T-helper 2 cell treated with Interferon-gamma antibody and Interleukin-4, amounts not matched to agents 100 ng/mL and 5 ng/mL, for 36 hours (primary cell): ENCODE measurements at regions not wholly inside any gene's neighbourhood (a gene's known extent, or its start where the extent isn't known, plus 50 kb on each side); places are given as distances from the start of the nearest gene placed in this dataset.
"Not testable (repeated sequence)": the region's sequence is repeated elsewhere in the genome, so short reads cannot be mapped to it uniquely, and the experiment has no call there.

ENCODE experiments used
- intact Hi-C: fragments of 100-400 bp; cut with micrococcal nuclease; formaldehyde crosslinking; loops from one replicate; pipeline ENCODE4 v1.15.1; 2023

DNA sequence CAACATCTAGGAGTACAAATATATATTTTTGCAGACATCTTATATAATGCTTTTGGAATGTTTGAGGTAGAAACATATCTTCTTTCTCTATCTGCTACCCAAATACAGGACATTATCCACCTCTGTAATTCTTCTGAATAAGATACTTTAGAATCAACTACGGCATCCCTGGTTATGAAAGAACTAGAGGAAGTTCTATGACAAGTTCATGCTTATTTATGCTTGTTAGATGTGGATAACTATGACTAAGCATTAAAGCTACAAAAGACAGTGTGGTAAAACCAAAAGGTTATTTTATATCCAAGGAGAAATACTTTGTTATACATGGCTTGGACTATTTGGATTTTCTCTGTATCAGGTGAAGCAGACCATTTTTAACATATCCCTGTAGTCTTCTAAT lies 894.0 kb downstream of the KCNT2 start:
- intact Hi-C loops: no loop called here

DNA sequence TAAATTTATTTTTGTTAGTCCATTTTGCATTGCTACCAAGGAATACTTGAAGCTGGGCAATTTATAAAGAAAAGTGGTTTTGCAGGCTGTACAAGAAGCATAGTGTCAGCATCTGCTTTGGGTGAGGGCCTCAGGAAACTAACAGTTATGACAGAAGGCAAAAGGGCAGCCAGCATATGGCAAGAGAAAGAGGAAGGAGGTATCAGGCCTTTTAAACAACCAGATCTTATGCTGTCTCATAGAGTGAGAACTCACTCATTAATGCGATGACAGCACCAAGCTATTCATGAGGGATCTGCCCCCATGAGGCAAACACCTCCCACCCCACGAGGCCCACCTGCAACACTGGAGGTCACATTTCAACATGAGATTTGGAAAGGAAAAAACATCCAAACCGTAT lies 898.4 kb downstream of the KCNT2 start:
- intact Hi-C loops: no loop called here

DNA sequence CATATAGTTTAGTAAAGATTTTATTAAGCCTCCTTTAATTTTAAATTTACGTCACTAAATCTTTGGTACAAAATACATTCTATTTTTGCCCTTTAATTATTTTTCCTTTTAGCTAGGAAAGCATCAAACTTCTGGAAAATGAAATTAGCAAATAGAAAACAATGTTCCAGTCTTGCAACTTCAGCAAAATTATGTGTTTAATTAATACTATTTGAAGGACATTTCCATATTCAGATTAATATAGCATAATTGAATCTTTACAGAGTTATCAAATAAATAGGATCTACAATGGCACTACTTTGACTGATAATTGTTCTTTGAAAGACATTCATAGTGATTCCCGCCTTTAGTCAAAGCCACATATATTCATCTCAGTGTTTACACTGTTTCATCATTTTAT lies 904.2 kb downstream of the KCNT2 start:
- intact Hi-C loops: no loop called here

GRCh38 chr1:195701149-195701548 lies 907.1 kb downstream of the KCNT2 start:
- intact Hi-C loops: no loop called here

- intact Hi-C loops: no loop called here
Measured at GRCh38 chr1:195697130-195697529, 911.1 kb downstream of the KCNT2 start.

GRCh38 chr1:195686764-195687163 lies 921.5 kb downstream of the KCNT2 start:
- intact Hi-C loops: no loop called here

DNA sequence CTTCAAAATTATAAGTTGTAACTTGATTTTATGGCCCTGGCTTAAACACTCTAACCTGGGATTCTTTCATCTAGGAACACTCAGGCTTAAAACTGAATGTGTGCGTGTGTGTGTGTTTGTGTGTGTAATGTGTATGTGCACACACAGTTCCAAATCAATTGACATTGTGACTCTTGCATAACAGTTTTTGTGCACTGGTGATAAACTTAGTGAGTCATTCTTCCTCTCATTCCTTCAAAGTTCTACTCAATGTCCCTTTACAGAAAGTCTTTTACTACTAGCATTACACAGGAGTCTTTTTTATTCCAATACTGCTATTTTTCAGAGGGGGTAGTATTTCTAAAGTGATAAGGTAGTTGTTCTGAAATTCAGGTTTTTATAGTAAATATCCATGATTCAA lies 943.6 kb downstream of the KCNT2 start:
- intact Hi-C loops: no loop called here

- intact Hi-C loops: no loop called here
Measured at GRCh38 chr1:195663549-195664280, 944.5 kb downstream of the KCNT2 start.

DNA sequence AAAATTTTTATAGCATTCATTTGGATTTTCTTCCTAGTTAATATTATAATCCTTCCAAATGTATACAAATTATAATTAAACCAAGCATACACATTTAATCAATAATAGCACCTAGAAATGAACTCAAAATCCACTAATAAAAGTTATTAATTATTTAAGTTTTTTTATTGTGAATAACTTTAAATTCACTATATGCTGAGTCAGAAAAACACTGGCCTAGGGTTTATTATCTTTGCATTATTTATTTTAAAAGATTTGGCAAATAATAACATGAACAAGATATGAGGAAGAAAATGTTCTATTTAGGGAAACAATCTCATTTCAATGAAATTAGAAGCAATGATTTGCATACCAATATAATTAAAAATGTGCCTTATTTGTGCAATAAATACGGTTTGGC lies 951.5 kb downstream of the KCNT2 start:
- intact Hi-C loops: no loop called here

GRCh38 chr1:195648875-195649274 lies 959.4 kb downstream of the KCNT2 start:
- intact Hi-C loops: not testable (repeated sequence)

DNA sequence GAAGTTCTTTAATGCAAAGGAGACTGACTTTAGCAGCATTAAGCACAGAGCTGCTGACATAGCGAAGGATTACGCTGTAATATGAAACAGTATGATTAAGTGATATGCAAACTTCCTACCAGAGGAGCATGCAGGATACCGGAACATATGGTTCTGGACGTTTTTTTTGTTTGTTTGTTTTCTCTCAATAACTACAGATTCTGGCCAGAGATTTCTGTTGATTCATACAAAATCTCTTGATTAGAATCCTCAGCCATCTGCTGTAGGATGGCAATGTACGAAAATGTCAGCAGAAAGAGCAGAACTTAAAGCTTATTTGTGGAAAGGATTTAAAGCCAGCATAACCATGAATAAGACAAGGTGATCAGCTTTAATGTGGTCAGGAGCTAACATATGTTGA lies 970.7 kb downstream of the KCNT2 start:
- intact Hi-C loops: no loop called here

DNA sequence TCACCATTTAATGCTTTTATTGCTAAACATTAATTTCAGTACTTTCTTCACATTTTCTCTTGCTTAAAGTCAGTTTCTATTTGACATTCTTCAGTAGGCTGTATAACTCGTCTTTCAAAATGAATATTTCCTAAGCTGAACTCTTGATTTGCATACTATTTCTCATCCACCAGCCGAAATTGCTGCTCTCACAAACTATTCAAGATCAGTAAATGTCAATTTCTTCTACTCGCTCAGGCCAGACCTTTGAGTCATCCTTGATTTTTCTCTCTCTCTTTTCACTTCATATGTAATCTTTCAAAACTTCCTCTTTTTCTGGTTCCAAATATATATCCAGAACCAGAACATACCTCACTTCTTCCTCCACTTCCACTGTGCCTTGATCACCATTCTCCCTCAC lies 990.0 kb downstream of the KCNT2 start:
- intact Hi-C loops: no loop called here

GRCh38 chr1:195617106-195617505 lies 991.1 kb downstream of the KCNT2 start:
- intact Hi-C loops: no loop called here

DNA sequence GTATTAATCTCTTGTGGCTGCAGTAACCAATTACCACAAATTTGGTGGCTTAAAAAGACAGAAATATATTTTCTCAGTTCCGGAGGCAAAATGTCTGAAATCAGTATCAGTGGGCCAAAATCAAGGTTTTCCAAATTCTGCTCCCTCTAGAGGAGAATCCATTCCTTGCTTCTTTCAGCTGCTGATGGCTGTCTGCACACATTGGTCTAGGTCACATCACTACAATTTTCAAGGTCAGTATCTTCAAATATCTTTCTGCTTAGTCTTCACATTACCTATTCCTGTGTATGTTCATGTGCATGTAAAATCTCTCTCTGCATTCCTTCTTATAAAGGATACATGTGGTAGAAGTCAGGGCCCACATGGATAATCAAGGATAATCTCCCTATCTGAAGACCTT lies 999.4 kb downstream of the KCNT2 start:
- intact Hi-C loops: no loop called here

DNA sequence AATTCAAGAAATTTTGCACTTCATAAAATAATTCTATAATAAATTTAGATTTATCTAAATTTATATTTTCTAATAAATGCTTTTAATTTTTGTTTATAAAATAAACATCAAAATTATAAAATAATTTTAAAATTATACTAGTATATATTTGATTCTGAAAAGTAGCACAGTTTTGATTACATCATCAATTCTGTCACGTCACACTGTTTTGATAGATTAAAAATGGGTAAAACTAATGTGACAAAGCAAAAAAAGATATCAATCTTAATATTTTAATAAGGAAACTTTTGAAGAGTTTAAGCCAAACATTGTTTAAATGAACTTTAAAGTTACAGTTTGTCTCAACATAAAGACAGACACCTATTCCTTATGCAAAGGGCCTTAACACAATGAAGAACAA lies 1001.8 kb downstream of the KCNT2 start:
- intact Hi-C loops: no loop called here

GRCh38 chr1:195604287-195604686 lies 1004.0 kb downstream of the KCNT2 start:
- intact Hi-C loops: no loop called here

GRCh38 chr1:195597891-195598290 lies 1010.3 kb downstream of the KCNT2 start:
- intact Hi-C loops: no loop called here

DNA sequence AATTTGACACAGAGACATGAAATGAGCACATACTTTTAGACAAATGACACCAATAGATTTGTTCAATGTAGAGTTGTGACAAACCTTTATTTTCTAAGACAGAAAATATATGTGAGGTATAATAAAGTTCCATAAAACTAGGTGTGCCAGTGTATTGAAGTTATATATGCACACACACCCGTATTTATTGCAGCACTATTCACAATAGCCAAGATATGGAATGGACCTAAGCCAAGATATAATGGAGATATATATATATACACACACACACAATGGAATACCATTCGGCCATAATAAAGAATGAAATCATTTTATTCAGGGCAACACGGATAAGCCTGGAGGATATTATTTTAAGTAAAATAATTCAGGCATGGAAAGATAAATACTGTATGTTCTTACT lies 1013.5 kb downstream of the KCNT2 start:
- intact Hi-C loops: no loop called here

DNA sequence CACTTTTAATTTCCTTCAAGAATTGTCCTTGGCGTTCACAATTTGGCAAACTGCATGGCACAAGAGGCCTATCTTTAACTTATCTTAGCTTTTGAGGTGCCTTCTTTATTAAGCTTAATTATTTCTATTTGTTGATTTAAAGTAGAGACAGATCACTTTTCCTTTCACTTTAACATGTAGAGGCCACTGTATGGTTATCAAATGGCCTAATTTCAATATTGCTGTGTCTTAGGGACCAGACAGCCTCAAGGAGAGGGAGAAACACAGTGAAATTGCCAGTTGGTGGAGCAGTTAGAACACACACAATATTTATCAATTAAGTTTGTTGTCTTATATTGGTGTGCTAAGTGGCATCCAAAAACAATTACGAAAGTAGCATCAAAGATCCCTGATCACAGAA lies 1013.9 kb downstream of the KCNT2 start:
- intact Hi-C loops: no loop called here

DNA sequence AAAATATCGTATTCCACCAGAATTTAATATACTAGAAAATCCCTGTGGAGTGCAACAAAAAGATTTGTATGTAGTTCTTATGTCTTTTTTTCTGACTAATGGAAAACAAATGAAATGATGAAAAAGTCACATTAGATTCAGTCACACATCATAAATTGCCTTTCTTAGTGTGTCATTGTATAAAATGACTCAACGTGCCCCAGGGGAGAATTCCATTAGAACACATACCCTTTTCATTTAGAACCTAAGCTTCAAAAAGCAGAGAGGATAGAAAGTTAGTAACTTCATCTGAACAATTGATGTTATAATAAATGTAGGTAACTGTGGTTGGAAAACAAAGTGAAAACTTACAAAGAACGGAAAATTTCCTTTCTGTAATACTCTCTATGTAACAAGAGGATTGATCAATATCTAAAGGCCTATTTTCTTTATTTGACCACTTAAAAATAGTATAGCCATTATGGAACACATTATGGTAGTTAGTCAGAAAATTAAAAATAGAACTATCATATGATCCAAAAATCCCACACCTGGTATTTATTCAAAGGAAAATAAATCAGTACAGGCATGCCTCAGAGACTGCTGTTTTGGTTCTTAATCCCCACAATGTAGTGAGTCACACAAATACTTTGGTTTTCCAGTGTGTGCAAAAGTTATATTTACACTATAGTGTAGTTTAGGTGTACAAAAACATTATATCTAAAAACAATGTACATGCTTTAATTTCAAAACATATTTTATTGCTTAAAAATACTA lies 1016.1 kb downstream of the KCNT2 start:
- intact Hi-C loops: no loop called here

DNA sequence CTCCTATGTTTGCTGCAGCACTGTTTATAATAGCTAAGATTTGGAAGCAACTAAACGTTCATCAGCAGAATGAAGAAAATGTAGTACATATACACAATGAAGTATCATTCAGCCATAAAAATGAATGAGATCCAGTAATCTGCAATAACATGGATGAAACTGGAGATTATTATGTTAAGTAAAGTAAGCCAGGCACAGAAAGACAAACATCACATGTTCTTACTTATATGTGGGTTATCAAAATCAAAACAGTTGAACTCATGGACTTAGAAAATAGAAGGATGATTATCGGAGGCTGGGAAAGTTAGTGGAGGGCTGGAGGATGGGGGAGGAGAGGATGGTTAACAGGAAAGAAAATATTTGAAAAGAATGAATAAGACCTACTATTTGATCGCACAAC lies 1017.6 kb downstream of the KCNT2 start:
- intact Hi-C loops: no loop called here

GRCh38 chr1:195584870-195585624 lies 1023.2 kb downstream of the KCNT2 start:
- intact Hi-C loops: no loop called here
